Esophagus (tissue), 2 donors: ENCODE measurements at regions not wholly inside any gene's neighbourhood (a gene's known extent, or its start where the extent isn't known, plus 50 kb on each side); places are given as distances from the start of the nearest gene placed in this dataset.

ENCODE experiments used
- H3K27ac ChIP-seq, 2 donors: one replicate each; pipeline ENCODE4 v1.5.1; 2013; ENCODE audit warnings: low read depth in 2 of 2, mild to moderate bottlenecking in 2 of 2, inconsistent platforms in 1 of 2, low read length in 1 of 2, moderate library complexity in 1 of 2
- H3K27me3 ChIP-seq, 2 donors: one replicate each; pipeline ENCODE4 v1.6.1; 2013; ENCODE audit warnings: low read length in 2 of 2, control low read depth in 1 of 2, mild to moderate bottlenecking in 1 of 2; ENCODE audit not compliant: insufficient read depth in 2 of 2, control insufficient read depth in 1 of 2
- H3K36me3 ChIP-seq, 2 donors: one replicate each; pipeline ENCODE4 v1.6.1; 2013; ENCODE audit warnings: low read length in 1 of 2; ENCODE audit not compliant: control insufficient read depth in 2 of 2, insufficient read depth in 2 of 2
- H3K4me1 ChIP-seq, 2 donors: one replicate each; pipeline ENCODE4 v1.6.1; 2013; ENCODE audit warnings: low read length in 1 of 2; ENCODE audit not compliant: control insufficient read depth in 2 of 2, insufficient read depth in 2 of 2
- H3K4me3 ChIP-seq, 2 donors: one replicate each; pipeline ENCODE4 v1.5.1; 2013; ENCODE audit warnings: low read length in 2 of 2, mild to moderate bottlenecking in 2 of 2, low read depth in 1 of 2, moderate library complexity in 1 of 2
- H3K9me3 ChIP-seq, 2 donors: one replicate each; pipeline ENCODE4 v1.6.1; 2013; ENCODE audit warnings: mild to moderate bottlenecking in 2 of 2, low read depth in 1 of 2, low read length in 1 of 2, moderate library complexity in 1 of 2; ENCODE audit not compliant: control insufficient read depth in 2 of 2, insufficient read depth in 1 of 2
- WGBS, 2 donors: extraction: QIAGEN DNeasy Blood & Tissue Kit; methylation state at CpG; one replicate each; pipeline ENCODE4 v1.1.7; 2013; 5-methylcytosine and 5-hydroxymethylcytosine counted together
- donor health status: healthy with polysubstance abuse.
- donor health status: Bipolar disorder and iron deficiency.

DNA sequence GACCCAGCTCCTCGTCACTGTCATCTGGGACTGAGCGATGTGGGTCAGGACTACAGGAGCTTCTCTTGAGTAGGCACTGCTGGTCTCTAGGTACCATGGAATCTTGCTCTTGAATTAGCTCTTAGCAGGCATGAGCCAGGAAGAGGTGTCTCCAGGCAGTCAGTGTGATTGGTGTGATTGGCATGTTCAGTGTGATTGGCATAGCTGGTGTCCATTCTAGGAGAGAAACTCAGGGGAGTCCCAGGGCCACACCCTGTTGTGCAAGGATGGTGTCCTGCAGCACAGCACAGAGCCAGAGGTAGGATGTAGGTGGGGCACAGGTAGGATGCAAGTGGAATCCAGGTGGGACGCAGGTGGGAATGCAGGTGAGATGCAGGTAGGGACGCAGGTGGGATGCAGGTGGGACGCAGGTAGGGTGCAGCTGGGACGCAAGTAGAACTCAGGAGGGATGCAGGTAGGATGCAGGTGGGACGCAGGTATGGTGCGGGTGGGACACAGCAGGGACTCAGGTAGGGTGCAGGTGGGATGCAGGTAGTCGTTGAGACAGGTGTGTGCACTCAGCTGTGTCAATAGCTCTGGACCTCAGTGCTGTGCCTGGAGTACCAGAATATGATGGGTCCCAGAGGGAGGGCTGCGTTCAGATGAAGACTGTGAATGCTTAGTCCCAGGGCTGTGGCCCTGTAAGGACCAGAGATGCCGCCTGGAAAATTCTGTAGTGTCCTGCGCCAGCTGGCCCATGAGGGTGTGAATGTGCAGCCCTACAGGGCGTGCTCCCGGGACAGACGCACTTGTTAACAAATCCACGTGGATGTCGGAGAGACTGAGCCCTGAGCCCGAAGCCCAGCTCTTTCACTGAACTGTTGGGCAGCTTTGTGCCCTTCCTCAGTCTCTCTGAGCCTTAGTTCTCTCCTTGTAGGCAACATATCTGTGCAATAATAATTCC, 248.2 kb upstream of the PITRM1 start:
- Histone ChIP-seq H3K4me1 (peaks cover 0 to 2% of the 10 kb centered on the region in 2 donors), H3K36me3 (no peaks in the 10 kb centered on the region), H3K27me3 (no peaks in the 10 kb centered on the region), H3K9me3 (no peaks in the 10 kb centered on the region), H3K27ac (no peak overlapping the region), H3K4me3 (no peak overlapping the region)
- 90 to 92% methylated on average over 18 of the region's 18 CpGs for WGBS, 2 donors

DNA sequence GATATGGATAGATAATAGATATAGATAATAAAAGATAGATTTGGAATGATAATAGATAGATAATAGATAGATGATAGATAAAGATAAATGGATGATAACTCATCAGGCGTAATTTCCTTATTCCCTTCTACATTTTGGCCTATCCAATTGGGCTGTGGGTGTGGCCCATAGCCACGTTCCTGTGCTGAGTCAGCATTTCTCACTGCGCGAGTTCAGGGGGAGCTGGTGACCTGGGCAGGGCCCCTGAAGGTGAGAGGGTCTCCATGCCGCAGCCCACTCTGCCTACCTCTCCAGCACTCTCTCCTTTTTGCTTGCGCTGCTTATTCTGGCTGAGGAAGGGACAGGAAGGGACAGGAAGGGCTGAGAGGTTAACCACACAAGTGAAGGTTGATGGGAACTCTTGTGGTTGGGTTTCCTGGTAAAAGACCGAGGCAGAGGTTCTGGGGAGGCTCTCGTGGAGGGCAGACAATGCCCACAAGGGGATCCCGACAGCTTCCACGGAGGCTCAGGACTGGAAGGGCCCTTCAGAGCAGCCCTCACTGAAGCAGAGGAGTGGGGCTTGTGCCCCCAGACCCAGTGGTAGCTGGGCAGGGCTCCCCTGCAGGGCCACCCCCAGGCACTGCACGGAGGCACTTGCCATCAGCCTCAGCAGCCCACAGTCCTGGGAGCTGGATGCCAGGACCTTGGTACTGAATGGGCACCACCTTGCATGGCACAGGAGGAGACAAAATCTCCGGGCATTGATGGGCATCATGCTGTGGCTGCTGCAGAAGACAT, 247.3 kb upstream of the PITRM1 start:
- H3K36me3 ChIP-seq, result no peaks in the 10 kb centered on the region

DNA sequence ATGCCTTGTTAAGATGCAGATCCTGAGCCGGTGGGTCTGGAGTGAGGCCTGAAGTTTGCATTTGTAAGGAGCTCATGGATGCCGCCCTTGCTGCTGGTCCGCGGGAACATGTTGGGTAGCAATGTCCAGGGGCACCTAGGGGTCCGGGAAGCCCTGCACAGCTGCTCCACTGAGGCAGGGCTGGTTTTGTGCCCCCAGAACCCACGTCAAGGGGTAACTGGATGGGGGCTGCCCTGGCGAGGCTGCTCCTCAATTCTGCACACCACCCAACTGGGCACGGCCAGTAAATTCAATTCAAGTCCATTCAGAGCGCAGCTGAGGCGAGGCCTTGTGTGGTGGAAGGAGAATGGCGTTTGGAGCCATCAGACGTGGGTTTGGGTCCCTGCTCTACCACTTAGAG, 246.3 kb upstream of the PITRM1 start:
- WGBS, 2 donors, result 77 to 78% methylated on average over 12 of the region's 12 CpGs
- H3K27me3 ChIP-seq, result no peaks in the 10 kb centered on the region

More for the DNA sequence above, 247.3 kb upstream of the PITRM1 start:
- WGBS, 2 donors, result 68 to 73% methylated on average over 12 of the region's 12 CpGs
- Histone ChIP-seq H3K27me3 (no peaks in the 10 kb centered on the region), H3K9me3 (no peaks in the 10 kb centered on the region), H3K4me1 (peaks cover 0 to 2% of the 10 kb centered on the region in 2 donors), H3K27ac (no peak overlapping the region), H3K4me3 (no peak overlapping the region)

DNA sequence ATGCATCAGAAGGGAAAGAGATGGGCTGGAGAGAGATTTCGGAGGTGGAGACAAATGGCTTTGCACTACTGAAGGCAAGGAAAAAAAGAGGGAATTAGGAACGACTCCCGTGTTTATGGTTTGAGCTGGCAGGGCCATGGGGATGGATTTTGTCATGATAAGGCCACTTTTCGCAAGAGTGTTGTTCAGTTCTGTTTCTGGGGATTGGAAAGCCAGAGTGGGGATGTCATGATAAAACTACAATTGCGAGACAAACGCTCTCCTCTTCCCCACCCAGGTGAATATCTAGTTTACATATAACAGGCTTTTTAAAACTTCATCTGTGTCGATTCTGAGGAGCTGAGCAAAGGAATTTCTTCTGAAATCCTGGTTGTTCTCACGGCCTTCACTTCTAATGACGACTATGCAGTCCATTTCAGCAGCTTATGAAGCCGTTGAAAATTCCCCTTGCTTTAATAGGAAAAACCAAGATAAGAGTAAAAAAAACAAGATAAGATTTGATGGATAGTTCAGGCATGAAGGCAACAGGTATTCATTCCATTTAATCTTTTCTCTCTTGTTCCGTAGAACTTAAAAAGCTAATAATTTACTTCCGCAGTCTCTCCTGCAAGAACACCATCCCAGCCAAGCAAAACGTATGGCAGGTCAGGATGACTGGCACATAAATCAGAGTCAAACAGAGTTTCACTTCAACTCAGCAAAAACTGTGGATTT, 245.6 kb upstream of the PITRM1 start:
- WGBS, 2 donors, result 72 to 82% methylated on average over 13 of the region's 13 CpGs
- no peaks in the 10 kb centered on the region for H3K36me3 ChIP-seq
- H3K4me1 ChIP-seq, result no peaks in the 10 kb centered on the region
- H3K27ac ChIP-seq, result no peak overlapping the region
- H3K4me3 ChIP-seq, result no peak overlapping the region
- no peaks in the 10 kb centered on the region for H3K27me3 ChIP-seq
- H3K9me3 ChIP-seq, result no peaks in the 10 kb centered on the region

More for the DNA sequence above, 246.3 kb upstream of the PITRM1 start:
- Histone ChIP-seq H3K4me1 (no peaks in the 10 kb centered on the region), H3K4me3 (no peak overlapping the region), H3K27ac (no peak overlapping the region), H3K36me3 (no peaks in the 10 kb centered on the region), H3K9me3 (no peaks in the 10 kb centered on the region)

DNA sequence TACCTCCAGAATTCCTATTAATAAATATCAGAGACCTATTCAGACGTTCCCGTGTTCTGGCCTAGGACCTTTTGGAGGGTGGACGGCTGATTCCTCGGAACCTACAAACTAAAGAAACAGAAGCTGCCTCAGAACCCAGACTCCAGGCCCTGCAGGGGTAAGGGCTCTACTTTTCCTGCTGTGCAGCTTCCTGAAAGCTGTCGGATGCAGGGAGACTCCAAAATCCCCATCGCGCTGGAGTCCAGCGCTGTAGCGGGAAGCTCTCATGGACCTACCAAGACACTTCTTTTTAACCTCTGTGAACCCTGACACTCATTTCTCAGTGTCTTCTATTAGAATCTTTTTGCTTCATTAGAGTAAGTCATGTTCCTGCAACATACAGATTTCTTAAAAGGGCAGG, 244.5 kb upstream of the PITRM1 start:
- Histone ChIP-seq H3K4me1 (no peaks in the 10 kb centered on the region), H3K27me3 (no peaks in the 10 kb centered on the region), H3K27ac (no peak overlapping the region), H3K9me3 (no peaks in the 10 kb centered on the region), H3K36me3 (no peaks in the 10 kb centered on the region), H3K4me3 (no peak overlapping the region)
- WGBS, 2 donors, result 92 to 97% methylated on average over 9 of the region's 9 CpGs

DNA sequence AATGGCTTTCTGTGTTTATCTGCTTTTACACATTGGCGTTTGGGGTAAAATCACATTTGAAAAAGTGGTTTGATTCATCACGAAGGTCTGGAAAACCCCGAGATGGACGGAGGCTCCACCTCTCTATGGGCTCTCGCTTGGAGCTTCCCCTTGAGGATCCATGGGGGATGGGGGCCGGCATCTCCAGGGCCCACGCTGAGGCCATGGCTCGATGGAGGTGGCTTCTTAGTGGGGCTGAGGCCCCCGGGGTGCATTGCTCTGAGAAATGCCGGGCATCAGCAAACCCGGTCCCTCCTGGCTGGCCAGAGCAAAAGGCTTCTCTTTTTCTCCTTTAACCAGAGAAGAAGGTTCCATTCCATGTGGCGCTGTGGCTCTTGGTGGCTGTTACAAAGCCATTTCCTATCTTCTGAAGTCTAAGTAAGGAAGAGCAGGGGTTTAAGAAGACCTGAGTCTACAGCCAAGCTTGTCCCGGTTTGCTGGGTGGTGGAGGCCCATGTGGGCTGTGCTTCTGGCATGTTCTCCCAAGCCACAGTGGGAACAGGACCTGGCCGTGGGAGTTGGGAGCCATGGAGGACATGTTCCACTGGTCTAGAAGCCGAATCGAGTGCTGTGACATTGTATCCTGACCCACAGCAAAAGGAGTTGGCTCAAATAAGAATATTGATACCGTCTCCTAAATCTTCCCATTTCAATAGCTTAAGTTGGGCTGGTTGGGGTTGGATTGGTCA, 243.5 kb upstream of the PITRM1 start:
- WGBS, 2 donors, result 82 to 84% methylated on average over 17 of the region's 17 CpGs
- no peaks in the 10 kb centered on the region for H3K27me3 ChIP-seq
- H3K4me1 ChIP-seq, result no peaks in the 10 kb centered on the region
- no peak overlapping the region for H3K4me3 ChIP-seq
- H3K36me3 ChIP-seq, result no peaks in the 10 kb centered on the region
- H3K9me3 ChIP-seq, result no peaks in the 10 kb centered on the region
- no peak overlapping the region for H3K27ac ChIP-seq

DNA sequence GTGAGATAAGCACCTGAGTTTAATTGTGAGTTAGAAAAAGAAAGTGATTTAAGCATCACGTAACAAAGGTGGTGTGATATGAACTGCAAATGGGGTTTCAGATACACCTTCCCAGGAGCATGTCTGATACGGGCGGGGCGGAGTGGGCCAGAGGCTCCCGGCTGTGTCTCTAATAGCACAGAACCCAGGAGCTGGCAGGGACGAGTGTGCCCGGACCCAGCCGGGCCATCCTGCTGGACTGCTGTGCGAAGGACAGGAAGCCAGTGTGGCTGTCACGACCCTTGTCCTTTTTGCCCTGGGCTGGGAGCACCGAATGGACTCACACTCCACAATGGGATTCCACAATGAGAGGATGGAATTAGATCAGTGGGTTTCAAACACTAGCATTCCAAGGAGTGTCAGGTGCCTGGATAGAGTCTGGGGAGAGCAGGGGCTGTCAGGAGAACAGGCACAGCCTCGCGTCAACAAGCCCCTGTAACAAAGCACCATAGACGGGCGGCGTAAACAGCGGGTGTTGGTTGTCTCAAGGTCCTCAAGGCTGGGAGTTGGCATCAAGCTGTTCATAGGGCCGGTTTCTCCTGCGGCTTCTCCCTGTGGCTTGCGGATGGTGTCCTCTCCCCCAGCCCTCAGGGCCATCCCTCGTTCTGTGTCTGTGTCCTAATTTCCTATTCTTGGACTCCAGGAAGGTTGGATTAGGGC, 242.6 kb upstream of the PITRM1 start:
- Histone ChIP-seq H3K27ac (no peak overlapping the region), H3K4me1 (no peaks in the 10 kb centered on the region), H3K9me3 (no peaks in the 10 kb centered on the region), H3K4me3 (no peak overlapping the region), H3K36me3 (no peaks in the 10 kb centered on the region), H3K27me3 (no peaks in the 10 kb centered on the region)
- 84 to 85% methylated on average over 20 to 21 of the region's 21 CpGs for WGBS, 2 donors

DNA sequence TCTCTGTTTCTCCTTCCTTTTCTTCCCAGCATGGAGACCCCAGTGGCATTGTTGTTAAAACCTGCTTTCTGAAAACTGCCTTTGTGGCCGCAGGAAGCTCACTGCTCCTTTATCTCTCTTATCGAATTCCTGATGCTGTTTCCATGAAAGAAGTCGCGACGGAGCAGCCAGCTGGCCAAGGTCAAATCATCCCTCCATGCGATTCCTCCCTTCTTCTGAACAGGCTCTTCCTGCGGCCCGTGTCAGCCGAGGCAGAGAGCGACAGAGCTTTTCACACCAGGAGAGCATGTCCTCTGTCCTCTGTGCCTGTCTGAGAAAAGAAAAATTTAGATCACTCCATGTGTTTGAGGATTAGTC, 242.1 kb upstream of the PITRM1 start:
- Histone ChIP-seq H3K9me3 (peaks cover 0 to 3% of the 10 kb centered on the region in 2 donors), H3K4me1 (no peaks in the 10 kb centered on the region), H3K4me3 (no peak overlapping the region), H3K27me3 (no peaks in the 10 kb centered on the region), H3K27ac (no peak overlapping the region), H3K36me3 (no peaks in the 10 kb centered on the region)
- 74 to 84% methylated on average over 10 of the region's 10 CpGs for WGBS, 2 donors
